Lower leg skin (tissue), 4 donors: ENCODE measurements at regions not wholly inside any gene's neighbourhood (a gene's known extent, or its start where the extent isn't known, plus 50 kb on each side); places are given as distances from the start of the nearest gene placed in this dataset.

Source experiments
- DNase-seq, 2 donors: peaks; one replicate each; pipeline ENCODE4 v3.0.0-alpha.2; 2019; ENCODE audit warnings: low spot score in 2 of 2
- H3K4me3 ChIP-seq: fragments of 200-600 bp; sonication (generic); 2 replicates; pipeline ENCODE4 v1.5.1; 2017; ENCODE audit warnings: mild to moderate bottlenecking, low read depth; ENCODE audit not compliant: poor library complexity, severe bottlenecking
- POLR2A ChIP-seq, 2 donors: fragments of 450-650 bp; IDR thresholded peaks; one replicate each; pipeline ENCODE4 v1.6.1; 2016 to 2017; ENCODE audit warnings: antibody characterized with exemption in 2 of 2, mild to moderate bottlenecking in 1 of 2, moderate library complexity in 1 of 2
- WGBS, 2 donors: methylation state at CpG; one replicate each; pipeline ENCODE4 v1.1.5; 2018; 5-methylcytosine and 5-hydroxymethylcytosine counted together
- intact Hi-C: fragments of 100-400 bp; cut with DNase I; formaldehyde crosslinking; loops from one replicate; pipeline ENCODE4 v1.15.0; 2023; ENCODE audit warnings: low total_unique reads
- TF ChIP-seq, protein P1 (sequence below), 3 donors: fragments of 450-650 bp; IDR thresholded peaks; one replicate each; pipeline ENCODE4 v1.5.1; 2016; ENCODE audit warnings: antibody characterized with exemption in 3 of 3, mild to moderate bottlenecking in 3 of 3, moderate library complexity in 2 of 3

DNA sequence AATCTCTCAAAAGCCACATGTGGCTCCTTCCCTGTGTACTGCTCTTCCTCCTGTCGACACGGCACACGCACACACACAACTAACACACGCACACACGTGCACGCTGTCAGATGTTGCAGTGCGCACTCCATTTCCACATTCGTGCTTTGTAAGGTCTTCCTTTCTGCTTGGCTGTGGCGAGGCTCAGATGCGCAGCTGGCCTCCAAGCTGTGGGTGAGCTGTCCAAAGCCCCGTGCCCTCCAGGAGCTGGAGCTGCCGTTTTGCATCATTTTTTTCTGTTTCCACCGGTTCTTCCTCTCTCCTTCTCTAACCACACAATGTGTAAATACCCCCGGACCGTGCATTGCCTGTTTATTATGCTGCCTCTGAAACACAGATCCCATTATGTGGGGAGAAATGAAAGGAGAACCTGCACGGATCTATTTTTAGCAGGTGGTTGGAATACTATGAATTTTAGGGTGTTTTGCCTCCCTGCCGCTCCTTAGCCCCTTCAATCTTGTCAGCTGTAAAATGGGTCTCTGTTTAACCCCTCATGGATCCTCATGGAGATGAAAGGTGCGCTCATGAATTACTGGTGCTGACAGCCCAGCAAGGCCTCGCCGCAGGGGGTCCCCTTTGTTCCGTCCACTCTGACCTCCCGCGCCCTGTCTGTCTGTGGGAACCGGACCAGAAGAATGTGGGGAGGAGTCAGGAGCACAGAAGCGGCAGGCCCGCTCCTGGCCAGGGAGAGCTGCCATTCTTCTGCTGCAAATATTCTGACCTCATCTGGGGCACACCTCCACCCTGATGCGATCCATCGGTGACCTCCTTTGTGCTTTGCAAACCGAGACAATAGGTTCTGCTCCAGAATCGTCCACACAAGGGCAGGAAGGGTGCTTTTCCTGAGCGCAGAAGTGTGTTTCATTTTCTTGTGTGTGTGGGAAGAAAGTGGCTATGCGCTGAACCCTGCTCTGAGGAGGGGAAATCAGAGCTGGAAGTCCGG, 137.7 kb downstream of the SOX1 start:
- intact Hi-C loops, result no loop called here
- WGBS, 2 donors, result 15 to 16% methylated on average over 33 of the region's 33 CpGs
- no peak overlapping the region for H3K4me3 ChIP-seq
- no peak for TF ChIP-seq POLR2A (IDR thresholded peaks at IDR 0.05)
- TF ChIP-seq, protein P1, sequence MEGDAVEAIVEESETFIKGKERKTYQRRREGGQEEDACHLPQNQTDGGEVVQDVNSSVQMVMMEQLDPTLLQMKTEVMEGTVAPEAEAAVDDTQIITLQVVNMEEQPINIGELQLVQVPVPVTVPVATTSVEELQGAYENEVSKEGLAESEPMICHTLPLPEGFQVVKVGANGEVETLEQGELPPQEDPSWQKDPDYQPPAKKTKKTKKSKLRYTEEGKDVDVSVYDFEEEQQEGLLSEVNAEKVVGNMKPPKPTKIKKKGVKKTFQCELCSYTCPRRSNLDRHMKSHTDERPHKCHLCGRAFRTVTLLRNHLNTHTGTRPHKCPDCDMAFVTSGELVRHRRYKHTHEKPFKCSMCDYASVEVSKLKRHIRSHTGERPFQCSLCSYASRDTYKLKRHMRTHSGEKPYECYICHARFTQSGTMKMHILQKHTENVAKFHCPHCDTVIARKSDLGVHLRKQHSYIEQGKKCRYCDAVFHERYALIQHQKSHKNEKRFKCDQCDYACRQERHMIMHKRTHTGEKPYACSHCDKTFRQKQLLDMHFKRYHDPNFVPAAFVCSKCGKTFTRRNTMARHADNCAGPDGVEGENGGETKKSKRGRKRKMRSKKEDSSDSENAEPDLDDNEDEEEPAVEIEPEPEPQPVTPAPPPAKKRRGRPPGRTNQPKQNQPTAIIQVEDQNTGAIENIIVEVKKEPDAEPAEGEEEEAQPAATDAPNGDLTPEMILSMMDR (IDR thresholded peaks at IDR 0.05), result no peak
- DNase-seq, result peak in 1 of 2 donors; percentile 74

DNA sequence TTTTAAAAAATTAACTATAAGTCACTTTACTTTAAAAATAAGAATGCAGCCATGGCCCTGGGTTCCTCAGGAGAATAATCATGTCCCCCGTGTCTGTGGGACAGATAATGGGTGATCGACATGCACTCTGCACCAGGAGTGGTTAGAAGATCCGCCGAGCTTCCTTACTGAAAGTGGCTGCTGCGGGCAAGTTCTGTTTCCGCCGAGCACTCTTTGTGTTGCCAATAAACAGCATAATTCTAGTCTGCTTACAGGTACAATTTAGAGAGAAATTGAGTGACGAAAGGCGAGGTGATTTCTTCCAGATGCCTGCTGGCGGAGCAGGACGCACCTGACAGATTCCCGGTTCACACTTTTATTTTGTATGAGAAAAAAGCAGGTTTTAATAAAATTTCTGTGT, 139.0 kb downstream of the SOX1 start:
- no peak overlapping the region for H3K4me3 ChIP-seq
- WGBS, 2 donors, result 14 to 28% methylated on average over 12 of the region's 12 CpGs
- DNase-seq, result peak in 1 of 2 donors; percentile 26
- intact Hi-C loops, result no loop called here
- TF ChIP-seq, protein P1 (IDR thresholded peaks at IDR 0.05), result no peak
- no peak for TF ChIP-seq POLR2A (IDR thresholded peaks at IDR 0.05)

DNA sequence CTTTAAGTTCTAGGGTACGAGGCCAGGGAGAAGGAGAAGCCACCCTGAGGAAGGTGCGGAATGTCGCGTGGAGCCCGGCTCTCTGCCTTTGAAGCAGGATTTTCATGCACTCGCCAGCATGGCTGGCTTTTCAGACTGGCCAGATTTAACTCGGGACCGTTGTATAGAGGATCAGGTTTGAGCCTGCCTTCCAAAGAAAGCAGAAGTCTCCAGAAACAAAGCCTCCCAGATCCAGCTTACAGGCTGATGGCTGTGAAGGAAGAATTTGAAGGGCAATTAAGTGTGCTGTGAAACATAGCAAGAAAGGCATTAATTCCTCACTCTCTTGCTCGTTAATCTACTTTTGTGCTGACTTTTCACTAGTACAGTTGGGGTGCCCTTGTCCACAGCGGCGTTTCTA, 140.2 kb downstream of the SOX1 start:
- intact Hi-C loops, result no loop called here
- TF ChIP-seq, protein P1 (IDR thresholded peaks at IDR 0.05), result no peak
- TF ChIP-seq POLR2A (IDR thresholded peaks at IDR 0.05), result no peak
- WGBS, 2 donors, result 36 to 53% methylated on average over 11 of the region's 11 CpGs
- peak in 1 of 2 donors; percentile 45 for DNase-seq
- H3K4me3 ChIP-seq, result no peak overlapping the region

DNA sequence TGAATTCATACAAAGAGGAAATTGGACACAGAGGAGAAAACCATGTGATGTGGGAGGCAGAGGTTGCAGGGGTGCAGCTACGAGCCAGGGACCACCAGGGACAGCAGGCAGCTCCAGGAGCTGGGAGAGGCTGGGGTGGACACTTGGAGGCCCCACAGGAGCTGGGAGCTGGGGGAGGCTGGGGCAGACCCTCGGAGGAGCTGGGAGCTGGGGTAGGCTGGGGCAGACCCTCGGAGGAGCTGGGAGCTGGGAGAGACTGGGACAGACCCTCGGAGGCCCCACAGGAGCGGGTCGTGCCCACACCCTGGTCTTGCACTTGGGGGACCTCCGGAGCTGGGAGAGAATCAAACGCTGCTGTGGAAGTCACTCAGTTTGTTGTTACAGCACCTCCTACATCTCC, 141.7 kb downstream of the SOX1 start:
- TF ChIP-seq POLR2A (IDR thresholded peaks at IDR 0.05), result no peak
- TF ChIP-seq, protein P1 (IDR thresholded peaks at IDR 0.05), result no peak
- intact Hi-C loops, result no loop called here
- WGBS, 2 donors, result 79 to 80% methylated on average over 8 of the region's 8 CpGs
- peak in 1 of 2 donors; percentile 37 for DNase-seq
- H3K4me3 ChIP-seq, result no peak overlapping the region

DNA sequence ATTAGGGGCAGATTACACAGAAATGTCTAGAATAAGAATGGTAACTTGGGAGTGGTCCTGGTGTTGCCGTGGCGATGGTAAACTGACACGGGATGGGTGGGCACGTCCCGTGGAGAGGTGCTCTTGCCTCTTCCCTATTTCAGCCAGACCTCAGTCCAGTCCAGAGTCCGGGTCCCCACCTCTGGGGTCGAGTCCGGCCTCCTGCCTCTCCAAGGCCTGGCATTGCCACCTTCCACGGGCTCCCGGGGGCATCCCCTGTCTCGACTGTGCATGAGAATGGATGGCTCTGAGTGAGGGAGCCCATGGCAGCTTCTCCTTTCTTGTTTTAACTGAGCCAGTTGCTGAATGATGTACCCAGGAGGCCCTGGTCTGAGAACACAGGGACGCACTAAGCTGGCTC, 142.3 kb downstream of the SOX1 start:
- TF ChIP-seq POLR2A (IDR thresholded peaks at IDR 0.05), result no peak
- TF ChIP-seq, protein P1 (IDR thresholded peaks at IDR 0.05), result no peak
- 77 to 82% methylated on average over 12 of the region's 12 CpGs for WGBS, 2 donors
- DNase-seq, result peak in 1 of 2 donors; percentile 80
- no peak overlapping the region for H3K4me3 ChIP-seq
- intact Hi-C loops, result no loop called here
